Medulla oblongata (tissue), 1 donor: ENCODE measurements at regions not wholly inside any gene's neighbourhood (a gene's known extent, or its start where the extent isn't known, plus 50 kb on each side); places are given as distances from the start of the nearest gene placed in this dataset.
"Not testable (repeated sequence)": the region's sequence is repeated elsewhere in the genome, so short reads cannot be mapped to it uniquely, and the experiment has no call there.

Experiments
- DNase-seq: peaks from one replicate; pipeline ENCODE4 v3.0.0-alpha.2; 2015; ENCODE audit errors: extremely low spot score

GRCh38 chr12:75674393-75674792 is 163.0 kb upstream of the KRR1 start:
- no peak for DNase-seq

GRCh38 chr12:75672200-75672599 is 160.8 kb upstream of the KRR1 start:
- no peak for DNase-seq

- DNase-seq, result no peak
These were observed 158.8 kb upstream of the KRR1 start for GRCh38 chr12:75670216-75670615.

DNA sequence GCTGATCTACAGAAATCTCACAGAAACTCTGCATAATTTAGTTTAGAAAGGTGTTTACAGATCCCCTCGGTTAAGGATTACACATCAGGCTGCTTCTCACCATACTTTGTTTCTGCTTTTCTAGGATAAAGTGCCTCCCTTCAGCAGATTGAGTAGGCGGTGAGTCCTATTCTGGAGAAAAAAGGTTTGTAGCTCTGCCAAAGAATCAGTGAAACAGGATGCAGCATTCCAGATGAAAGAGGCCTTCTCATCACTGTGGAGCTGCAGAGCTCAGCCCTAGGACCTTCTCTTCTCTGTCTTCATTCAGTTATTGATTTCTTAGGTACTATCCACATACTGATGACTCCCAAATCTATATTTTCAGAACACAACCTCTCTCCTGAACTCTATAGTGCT is 155.5 kb upstream of the KRR1 start:
- no peak for DNase-seq

DNA sequence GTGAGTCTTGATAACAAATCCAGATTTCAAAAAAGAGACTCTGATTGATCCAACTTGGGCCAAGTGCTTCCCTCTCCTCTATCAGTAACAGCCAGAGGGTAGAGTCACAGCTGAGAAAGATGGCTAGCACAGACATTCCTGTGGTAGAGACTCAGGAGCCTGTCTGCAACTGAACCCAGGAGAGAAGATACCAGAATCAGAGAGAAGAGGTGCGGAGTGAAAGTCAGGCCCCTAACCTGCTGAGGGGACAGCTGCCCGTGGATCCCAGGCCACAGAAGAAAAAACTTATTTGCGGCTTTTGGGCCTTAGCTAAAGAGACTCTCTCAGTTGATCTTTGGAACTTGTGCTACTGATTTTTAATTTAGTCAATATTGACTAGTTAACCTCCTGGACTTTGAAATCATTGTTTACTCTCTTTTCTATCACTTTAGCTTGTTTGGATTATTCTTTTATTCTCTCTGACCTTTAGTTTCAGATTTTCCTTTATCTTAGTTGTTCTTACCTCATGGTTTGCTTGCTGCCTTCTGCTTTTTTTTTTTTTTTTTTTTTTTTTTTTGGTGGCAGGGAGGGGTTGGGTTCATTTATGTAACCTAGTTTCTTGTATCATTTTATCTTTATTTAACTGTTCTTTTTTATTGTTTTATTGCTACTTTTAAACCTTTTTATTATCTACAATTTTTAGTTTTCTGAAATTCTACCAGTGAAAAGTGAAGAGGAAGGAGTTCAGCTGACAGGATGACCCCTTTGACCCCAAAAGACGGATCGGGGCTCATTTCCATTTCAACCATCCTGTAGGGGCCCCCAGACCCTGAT is 154.9 kb upstream of the KRR1 start:
- no peak for DNase-seq

DNA sequence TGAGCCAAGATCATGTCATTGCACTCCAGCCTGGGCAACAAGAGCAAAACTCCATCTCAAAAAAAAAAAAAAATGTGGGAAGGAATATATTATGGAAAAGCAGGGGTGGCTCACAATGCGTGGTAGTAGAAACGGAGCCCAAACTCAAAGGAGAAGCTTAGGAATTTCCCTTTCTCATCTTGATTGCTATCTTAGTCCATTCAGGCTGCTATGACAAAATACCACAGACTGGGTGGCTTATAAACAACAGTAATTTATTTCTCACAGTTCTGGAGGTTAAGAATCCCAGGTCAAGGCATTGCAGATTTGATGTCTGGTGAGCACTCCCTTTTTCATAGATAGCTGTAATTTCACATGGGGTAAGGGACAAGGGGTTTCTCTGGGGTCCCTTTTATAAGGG is 153.8 kb upstream of the KRR1 start:
- no peak for DNase-seq

GRCh38 chr12:75662511-75663159 is 151.2 kb upstream of the KRR1 start:
- no peak for DNase-seq

- no peak for DNase-seq
These were observed 150.5 kb upstream of the KRR1 start for GRCh38 chr12:75661908-75662307.

DNA sequence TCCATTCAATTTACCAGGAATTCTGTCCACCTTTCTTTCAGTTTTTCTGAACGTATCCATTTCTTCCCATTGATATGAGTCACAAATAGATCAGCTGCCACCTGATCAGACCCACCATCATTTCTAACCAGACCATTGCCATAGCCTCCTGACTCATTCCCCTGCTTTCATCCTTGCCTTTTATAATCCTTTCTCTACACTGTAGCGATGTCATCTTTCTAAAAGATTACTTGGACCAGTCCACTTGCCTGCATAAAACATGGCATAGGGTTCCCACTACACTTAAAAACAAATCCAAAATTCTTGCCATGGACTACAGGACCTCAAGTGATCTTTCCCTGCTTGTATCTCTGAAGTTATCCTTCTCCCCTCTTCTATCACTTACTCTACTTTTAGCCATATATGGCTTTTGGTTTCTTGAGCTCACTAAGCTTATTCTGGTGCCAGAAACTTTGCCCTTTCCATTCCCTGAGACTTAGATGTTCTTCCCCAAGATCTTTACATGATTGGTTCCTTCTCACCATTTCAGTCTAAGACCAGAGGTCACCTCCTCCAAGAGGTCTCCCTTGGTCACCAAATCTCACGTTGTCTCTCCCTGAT is 149.5 kb upstream of the KRR1 start:
- no peak for DNase-seq

DNA sequence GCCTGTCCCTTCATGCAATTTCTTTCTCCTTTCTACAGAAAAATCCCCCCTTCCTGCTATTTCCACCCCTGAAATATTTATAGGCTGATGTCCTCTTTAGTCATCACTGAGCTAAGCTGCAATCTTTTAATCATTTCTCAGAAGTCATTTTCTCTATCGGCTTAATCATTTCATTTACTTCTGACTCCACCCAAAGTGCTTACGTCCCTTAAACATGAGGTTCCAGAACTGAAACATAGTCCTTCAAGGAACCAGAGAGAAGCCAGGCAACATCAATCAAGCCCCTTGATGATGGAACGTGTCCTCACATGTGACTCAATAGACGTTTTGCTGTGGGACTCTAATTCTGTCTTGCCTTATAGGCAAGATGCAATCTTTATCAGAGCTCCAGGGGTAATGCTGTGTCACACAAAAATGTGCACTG is 148.7 kb upstream of the KRR1 start:
- no peak for DNase-seq

DNA sequence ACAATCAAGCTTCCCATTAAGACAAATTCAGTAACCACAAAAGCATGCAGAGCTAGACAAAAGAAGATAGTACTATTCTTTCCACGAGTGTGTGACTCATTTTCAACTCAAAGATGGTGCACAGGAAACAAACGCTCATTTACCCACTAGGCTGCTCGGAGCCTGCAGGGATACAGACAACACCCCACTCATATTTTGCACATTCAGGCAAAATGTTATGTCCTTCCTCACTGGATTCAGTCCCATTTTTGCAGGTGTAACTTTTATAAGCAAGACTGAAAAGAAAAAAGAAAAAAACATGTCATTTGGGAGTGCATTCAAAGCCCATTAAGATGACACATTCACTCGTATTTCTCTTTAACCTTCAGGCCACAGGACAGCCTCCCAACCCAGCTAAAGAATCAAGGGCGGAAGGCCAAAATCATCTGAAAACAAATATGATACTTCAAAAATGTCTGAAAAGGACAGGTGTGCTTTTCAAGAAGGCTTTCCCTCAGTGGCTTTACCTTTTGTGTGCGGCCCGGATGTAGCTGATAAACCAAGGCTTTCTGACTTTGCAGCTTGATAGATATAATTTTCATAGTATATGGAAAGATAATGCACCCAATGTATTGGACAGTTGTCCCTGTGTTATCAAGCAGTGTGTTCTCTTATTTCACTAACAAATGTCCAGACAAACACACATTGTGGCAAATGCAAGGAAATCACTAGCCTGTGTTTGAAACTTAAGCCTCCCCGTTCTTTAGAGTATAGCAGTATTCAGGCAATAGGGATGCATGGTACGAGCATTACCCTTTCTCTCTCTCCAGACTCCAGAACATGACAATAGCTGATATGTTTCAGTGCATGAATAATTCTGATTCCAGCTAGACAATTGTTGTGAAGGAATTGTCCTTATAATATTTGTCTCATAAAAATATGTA is 147.8 kb upstream of the KRR1 start:
- peak; percentile 75 for DNase-seq

DNA sequence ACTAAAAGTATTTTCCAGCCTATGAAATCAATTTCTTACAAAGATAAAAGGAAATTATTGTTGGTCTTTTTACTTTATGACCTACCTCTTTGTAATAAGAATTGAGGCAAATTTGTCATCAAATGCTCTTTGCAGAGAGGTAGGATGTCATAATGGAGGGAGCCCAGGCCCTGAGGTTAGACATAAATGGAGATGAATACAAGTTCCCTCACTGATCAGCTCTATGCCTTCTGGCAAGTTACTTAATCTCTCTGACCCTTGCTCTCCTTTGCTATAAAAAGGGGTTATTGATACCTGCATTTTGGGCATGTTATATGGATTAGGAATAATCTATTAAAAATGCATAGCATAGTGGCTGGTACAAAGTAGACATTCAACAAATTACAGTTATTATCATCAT is 146.9 kb upstream of the KRR1 start:
- DNase-seq, result no peak

DNA sequence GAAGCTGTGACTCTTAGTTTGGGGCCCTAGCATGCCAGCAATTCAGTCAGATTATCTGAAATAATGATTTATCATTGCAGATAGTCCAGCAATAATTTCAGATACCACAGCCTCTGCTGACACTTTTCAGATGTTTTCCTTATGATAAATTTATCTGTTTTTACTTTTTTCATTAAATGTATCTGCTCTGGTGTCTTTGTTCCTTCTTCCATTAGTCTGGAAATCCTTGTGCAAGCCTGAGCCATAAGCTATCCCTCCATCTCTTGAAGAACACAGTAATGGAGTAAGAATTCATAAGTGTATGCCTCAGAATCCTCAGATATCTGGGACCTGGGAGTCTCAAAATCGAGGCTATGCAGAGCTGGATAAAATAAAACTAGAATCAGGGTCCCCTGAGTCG is 146.4 kb upstream of the KRR1 start:
- DNase-seq, result no peak

GRCh38 chr12:75657354-75657753 is 145.9 kb upstream of the KRR1 start:
- DNase-seq, result not testable (repeated sequence)

GRCh38 chr12:75656648-75657047 is 145.2 kb upstream of the KRR1 start:
- DNase-seq, result no peak

DNA sequence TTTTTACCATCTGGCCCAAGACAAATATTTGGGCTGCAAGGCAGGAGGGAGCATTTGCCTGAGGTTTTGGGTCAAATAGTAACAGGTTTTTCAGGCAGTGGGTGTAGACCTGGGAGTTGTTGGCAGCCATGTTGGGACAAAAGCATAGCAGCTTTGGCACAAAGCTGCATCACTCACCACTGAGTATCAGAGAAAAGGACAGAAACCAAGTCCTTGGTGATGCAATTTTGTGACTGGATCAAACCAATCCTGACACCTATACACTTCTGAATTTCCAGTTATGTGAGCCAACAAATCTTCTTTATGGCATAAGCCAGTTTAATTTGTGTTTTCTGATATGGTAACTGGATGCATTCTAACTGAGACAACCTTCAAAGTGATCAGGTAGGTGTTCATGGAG is 144.8 kb upstream of the KRR1 start:
- no peak for DNase-seq

GRCh38 chr12:75655315-75655806 is 144.0 kb upstream of the KRR1 start:
- no peak for DNase-seq

DNA sequence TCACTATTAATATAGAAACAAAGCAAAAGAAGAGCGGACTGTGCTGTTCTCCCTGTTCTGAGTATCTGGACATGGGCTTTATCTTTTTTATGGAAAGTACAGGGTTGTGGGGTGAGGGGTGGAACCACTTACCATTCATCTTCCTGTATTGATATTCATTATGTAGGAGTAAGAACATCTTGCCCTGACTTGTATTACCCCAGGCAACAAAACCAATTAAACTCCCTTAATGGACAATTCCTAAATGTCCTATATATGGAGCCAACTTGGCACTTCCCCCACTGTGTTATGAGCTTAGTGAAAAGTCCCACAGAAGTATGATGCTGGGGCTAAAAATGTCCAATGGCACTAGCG is 139.9 kb upstream of the KRR1 start:
- DNase-seq, result no peak

DNA sequence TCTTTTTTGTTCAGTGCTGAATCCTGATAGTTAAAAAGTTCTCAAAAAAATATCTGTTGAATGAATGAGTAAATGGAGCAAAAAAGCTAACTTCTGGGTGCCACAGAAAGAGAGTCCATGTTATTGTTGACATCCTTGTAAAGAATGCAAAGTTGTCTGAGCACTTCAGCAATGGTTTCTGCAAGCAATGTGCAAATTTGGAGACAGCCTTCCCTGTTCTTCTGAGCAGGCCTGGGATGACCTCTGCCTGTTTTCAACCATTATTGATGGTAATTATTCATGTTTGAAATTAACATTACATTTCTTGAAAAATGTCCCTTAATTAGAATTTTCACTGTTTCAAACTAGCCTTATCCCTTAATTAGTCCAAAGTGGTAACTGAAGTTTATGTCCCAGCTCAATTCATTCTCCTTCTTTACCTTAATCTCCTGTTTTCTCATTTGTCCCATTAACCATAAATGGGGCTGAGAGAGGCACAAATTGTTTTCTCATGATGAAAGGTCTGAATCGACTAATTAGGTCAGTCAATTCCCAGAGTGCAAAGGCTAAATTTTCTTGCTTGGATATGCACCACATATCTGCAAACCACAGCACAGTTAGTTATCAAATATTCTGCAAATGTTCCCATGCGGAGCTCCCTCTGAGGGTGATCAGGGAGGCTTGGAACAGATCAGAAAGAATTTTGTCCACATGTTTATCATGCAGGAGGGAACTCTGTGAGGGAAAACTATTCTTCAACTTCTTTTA is 139.4 kb upstream of the KRR1 start:
- DNase-seq, result no peak

DNA sequence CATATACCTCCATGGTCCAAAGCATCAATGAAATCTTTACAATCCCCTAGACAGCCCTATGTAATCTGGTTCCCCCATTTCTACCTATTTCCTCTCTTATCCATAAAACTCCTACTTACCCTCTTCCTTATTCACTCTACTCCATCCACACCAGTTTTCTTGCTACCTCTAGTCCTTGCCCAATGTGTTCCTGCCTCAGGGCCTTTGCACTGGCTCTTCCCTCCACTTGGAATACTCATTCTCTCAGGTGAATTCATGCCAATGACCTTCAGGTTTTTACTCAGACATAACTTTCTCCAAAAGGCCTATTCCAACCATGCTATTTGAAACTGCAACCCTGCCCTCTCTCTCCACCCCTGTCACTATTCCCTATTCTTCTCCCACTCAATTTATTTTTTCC is 138.7 kb upstream of the KRR1 start:
- DNase-seq, result no peak

GRCh38 chr12:75648856-75649255 is 137.4 kb upstream of the KRR1 start:
- DNase-seq, result no peak
